Adrenal gland (tissue), 9 donors: ENCODE measurements at regions not wholly inside any gene's neighbourhood (a gene's known extent, or its start where the extent isn't known, plus 50 kb on each side); places are given as distances from the start of the nearest gene placed in this dataset.

ENCODE experiments used
- DNase-seq, 7 donors: peaks; one replicate each; pipeline ENCODE4 v3.0.0-alpha.2; 2019 to 2020
- H3K27ac ChIP-seq, 5 donors: fragments of 200-600 bp; sonication (generic) in 4 of 5; 1 replicate in 3 of 5; 2 replicates in 2 of 5; pipeline versions ENCODE4 v1.5.1 to v1.8.0; 2016 to 2020; ENCODE audit warnings: mild to moderate bottlenecking in 1 of 5
- H3K27me3 ChIP-seq: fragments of 200-600 bp; 2 replicates; pipeline ENCODE4 v1.8.0; 2021
- H3K36me3 ChIP-seq, 2 donors: fragments of 200-600 bp; replicated peaks in 1 of 2; 1 replicate in 1 of 2; 2 replicates in 1 of 2; pipeline versions ENCODE4 v1.5.1 to v1.8.0; 2018 to 2022
- H3K4me1 ChIP-seq, 2 donors: fragments of 200-600 bp; replicated peaks in 1 of 2; 1 replicate in 1 of 2; 2 replicates in 1 of 2; pipeline versions ENCODE4 v1.5.1 to v1.8.0; 2018 to 2021
- H3K4me3 ChIP-seq, 4 donors: fragments of 200-600 bp; sonication (generic) in 3 of 4; one replicate each; pipeline ENCODE4 v1.5.1; 2016 to 2018
- H3K9me3 ChIP-seq, 3 donors: fragments of 200-600 bp; sonication (generic) in 1 of 3; replicated peaks in 1 of 3; 1 replicate in 2 of 3; 2 replicates in 1 of 3; pipeline versions ENCODE4 v1.5.1 to v1.8.0; 2016 to 2021
- POLR2A ChIP-seq, 2 donors: fragments of 450-650 bp; IDR thresholded peaks; one replicate each; pipeline ENCODE4 v1.6.1; 2017; ENCODE audit warnings: antibody characterized with exemption in 2 of 2, mild to moderate bottlenecking in 2 of 2, moderate library complexity in 1 of 2
- WGBS, 4 donors: extraction: QIAGEN DNeasy Blood & Tissue Kit in 2 of 4; methylation state at CpG; one replicate each; pipeline versions ENCODE4 v1.1.5 to v1.1.7; 2013 to 2017; 5-methylcytosine and 5-hydroxymethylcytosine counted together
- intact Hi-C, 2 donors: fragments of 100-400 bp; cut with DNase I; formaldehyde crosslinking; loops; one replicate each; pipeline versions ENCODE4 v1.14.1 to v1.15.0; 2022 to 2023
- TF ChIP-seq, protein P1 (sequence below), 6 experiments: fragments of 450-650 bp in 4 of 6; fragments of 200-600 bp in 2 of 6; sonication (generic) in 1 of 6; IDR thresholded peaks; 1 replicate in 5 of 6; 2 replicates in 1 of 6; pipeline versions ENCODE4 v1.5.1 to v1.8.0; 2016 to 2021; ENCODE audit warnings: antibody characterized with exemption in 6 of 6, mild to moderate bottlenecking in 2 of 6, moderate library complexity in 1 of 6
- donor health status: healthy with polysubstance abuse.
- donor health status: Bipolar disorder and iron deficiency.
- donor health status: DM: yes; HTN: yes; CAD: no.
- donor health status: DM: no; HTN: no; CAD: no.
- donor health status: DM: no; HTN: no; CAD: no.

DNA sequence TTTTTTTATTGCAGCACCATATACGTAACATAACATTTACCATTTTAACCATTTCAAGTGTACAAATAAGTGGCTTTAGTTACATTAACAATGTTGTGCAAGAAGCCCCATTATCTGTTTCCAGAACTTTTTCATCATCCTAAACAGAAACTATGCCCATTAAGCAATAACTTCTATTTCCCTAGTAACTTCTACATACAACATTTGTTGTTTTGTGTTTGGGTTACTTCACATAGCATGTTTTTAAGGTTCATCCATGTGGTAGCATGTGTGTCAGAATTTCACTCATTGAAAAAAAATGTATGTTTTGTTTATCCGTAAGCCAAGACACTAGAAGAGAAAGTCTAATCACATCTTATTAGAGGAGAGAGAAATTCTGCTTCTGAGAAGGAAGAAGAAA lies 450.5 kb upstream of the PDZRN3 start:
- no peak overlapping the region for H3K4me3 ChIP-seq
- no peaks in the 10 kb centered on the region for H3K4me1 ChIP-seq
- intact Hi-C loops: no loop called here
- no peak for DNase-seq
- no peaks in the 10 kb centered on the region for H3K9me3 ChIP-seq
- TF ChIP-seq, protein P1, sequence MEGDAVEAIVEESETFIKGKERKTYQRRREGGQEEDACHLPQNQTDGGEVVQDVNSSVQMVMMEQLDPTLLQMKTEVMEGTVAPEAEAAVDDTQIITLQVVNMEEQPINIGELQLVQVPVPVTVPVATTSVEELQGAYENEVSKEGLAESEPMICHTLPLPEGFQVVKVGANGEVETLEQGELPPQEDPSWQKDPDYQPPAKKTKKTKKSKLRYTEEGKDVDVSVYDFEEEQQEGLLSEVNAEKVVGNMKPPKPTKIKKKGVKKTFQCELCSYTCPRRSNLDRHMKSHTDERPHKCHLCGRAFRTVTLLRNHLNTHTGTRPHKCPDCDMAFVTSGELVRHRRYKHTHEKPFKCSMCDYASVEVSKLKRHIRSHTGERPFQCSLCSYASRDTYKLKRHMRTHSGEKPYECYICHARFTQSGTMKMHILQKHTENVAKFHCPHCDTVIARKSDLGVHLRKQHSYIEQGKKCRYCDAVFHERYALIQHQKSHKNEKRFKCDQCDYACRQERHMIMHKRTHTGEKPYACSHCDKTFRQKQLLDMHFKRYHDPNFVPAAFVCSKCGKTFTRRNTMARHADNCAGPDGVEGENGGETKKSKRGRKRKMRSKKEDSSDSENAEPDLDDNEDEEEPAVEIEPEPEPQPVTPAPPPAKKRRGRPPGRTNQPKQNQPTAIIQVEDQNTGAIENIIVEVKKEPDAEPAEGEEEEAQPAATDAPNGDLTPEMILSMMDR (IDR thresholded peaks at IDR 0.05): no peak
- TF ChIP-seq POLR2A (IDR thresholded peaks at IDR 0.05): no peak
- H3K27me3 ChIP-seq: no peaks in the 10 kb centered on the region
- H3K36me3 ChIP-seq: no peaks in the 10 kb centered on the region
- 44 to 71% (median 63%) methylated on average over 2 of the region's 2 CpGs for WGBS, 4 donors
- no peak overlapping the region for H3K27ac ChIP-seq

DNA sequence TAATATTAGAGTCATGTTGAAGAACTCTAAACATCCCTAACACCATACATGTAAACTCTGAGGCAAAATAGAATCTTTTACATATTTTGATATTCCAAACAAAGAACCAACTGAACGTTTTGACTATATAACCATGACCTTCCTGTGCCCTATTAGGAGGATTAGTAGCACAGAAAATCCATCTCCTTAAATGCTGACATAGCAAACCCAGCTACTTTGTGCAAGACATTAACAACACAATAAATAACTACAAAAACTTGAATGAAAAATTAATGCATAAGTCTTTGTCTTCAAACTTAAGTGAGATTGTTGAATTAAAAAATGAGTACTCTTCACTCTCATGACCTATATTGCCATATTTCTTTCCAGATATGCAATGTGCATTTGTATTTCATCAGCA lies 450.0 kb upstream of the PDZRN3 start:
- H3K36me3 ChIP-seq: no peaks in the 10 kb centered on the region
- 15 to 25% (median 18%) methylated on average over 1 of the region's 1 CpG for WGBS, 4 donors
- intact Hi-C loops: no loop called here
- no peak overlapping the region for H3K27ac ChIP-seq
- no peaks in the 10 kb centered on the region for H3K27me3 ChIP-seq
- H3K4me1 ChIP-seq: no peaks in the 10 kb centered on the region
- no peaks in the 10 kb centered on the region for H3K9me3 ChIP-seq
- no peak overlapping the region for H3K4me3 ChIP-seq
- no peak for DNase-seq
- no peak for TF ChIP-seq POLR2A (IDR thresholded peaks at IDR 0.05)
- TF ChIP-seq, protein P1 (IDR thresholded peaks at IDR 0.05): no peak

DNA sequence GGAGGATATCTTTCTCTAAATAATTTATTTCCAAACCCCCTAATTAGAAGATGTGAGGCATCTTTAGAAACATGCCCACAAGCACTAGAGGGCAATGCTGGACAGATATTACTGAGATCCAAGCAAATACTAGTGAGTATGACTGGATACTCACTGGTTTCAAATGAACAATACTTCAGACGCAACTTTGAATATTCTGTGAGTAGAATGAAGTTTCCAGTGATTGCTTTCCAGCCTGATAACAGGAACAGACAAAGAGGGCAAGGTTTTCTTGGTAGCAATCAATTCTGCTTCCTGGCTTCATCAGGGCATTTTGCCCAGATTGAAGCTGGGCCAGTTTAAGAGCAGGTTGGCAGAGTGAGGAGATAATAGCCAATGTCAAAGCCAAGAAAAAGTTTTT lies 442.6 kb upstream of the PDZRN3 start:
- intact Hi-C loops: no loop called here
- WGBS, 4 donors: 9 to 19% (median 11%) methylated on average over 1 of the region's 1 CpG

DNA sequence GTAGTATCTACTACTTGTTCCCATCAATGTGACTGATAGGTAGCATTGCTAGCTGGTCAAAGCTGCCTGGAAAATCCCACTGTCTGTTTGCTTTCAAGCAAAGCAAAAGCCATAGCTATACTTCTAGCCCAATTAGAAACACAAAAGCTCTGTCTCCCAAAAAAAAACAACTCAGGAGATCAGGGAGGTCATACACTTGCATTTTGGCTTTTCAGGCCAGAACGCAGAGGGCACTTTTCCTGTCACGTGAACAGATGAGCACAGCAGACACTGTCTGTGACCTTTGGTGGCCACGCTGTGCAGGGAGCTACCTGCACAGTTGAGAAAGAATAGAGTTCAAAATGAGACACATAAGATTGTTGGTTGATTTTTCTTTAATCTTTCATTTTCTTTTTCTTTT lies 441.7 kb upstream of the PDZRN3 start:
- 34 to 46% (median 41%) methylated on average over 3 of the region's 3 CpGs for WGBS, 4 donors
- DNase-seq: peak in 3 of 7 donors; percentile 6 to 24 (median 20)
- no peak for TF ChIP-seq POLR2A (IDR thresholded peaks at IDR 0.05)
- TF ChIP-seq, protein P1 (IDR thresholded peaks at IDR 0.05): no peak
- Histone ChIP-seq H3K4me1 (peaks cover 7 to 11% of the 10 kb centered on the region in 2 donors), H3K27me3 (no peaks in the 10 kb centered on the region), H3K36me3 (no peaks in the 10 kb centered on the region), H3K4me3 (no peak overlapping the region), H3K27ac (no peak overlapping the region), H3K9me3 (no peaks in the 10 kb centered on the region)
- intact Hi-C loops: no loop called here

More for the DNA sequence above, 442.6 kb upstream of the PDZRN3 start:
- Histone ChIP-seq H3K36me3 (no peaks in the 10 kb centered on the region), H3K27ac (no peak overlapping the region), H3K9me3 (no peaks in the 10 kb centered on the region), H3K4me3 (no peak overlapping the region), H3K4me1 (peaks cover 7 to 11% of the 10 kb centered on the region in 2 donors), H3K27me3 (no peaks in the 10 kb centered on the region)
- TF ChIP-seq, protein P1 (IDR thresholded peaks at IDR 0.05): peak; percentile 15 to 55 (median 48)
- no peak for TF ChIP-seq POLR2A (IDR thresholded peaks at IDR 0.05)
- peak; percentile 56 to 84 (median 77) for DNase-seq
